HG03066 (cell line): ENCODE measurements at regions not wholly inside any gene's neighbourhood (a gene's known extent, or its start where the extent isn't known, plus 50 kb on each side); places are given as distances from the start of the nearest gene placed in this dataset.
"Not testable (repeated sequence)": the region's sequence is repeated elsewhere in the genome, so short reads cannot be mapped to it uniquely, and the experiment has no call there.

Experiments
- ATAC-seq: cut with Tn5 transposase; IDR thresholded peaks from one replicate; pipeline ENCODE4 v1.9.1; 2021; ENCODE audit warnings: low read depth; ENCODE audit not compliant: unreplicated experiment

GRCh38 chr2:236765478-236765877, 195.9 kb downstream of the ACKR3 start:
- ATAC-seq: no peak

GRCh38 chr2:236766850-236767249, 197.2 kb downstream of the ACKR3 start:
- no peak for ATAC-seq

- ATAC-seq: no peak
These were observed 198.3 kb downstream of the ACKR3 start for GRCh38 chr2:236767941-236768340.

- no peak for ATAC-seq
These were observed 198.9 kb downstream of the ACKR3 start for GRCh38 chr2:236768393-236769140.

GRCh38 chr2:236769981-236770671, 200.5 kb downstream of the ACKR3 start:
- ATAC-seq: no peak

- no peak for ATAC-seq
These were observed 202.7 kb downstream of the ACKR3 start for GRCh38 chr2:236772220-236772837.

GRCh38 chr2:236773206-236773605, 203.6 kb downstream of the ACKR3 start:
- no peak for ATAC-seq

GRCh38 chr2:236774171-236774570, 204.5 kb downstream of the ACKR3 start:
- ATAC-seq: no peak

GRCh38 chr2:236775511-236775910, 205.9 kb downstream of the ACKR3 start:
- no peak for ATAC-seq

- no peak for ATAC-seq
These were observed 206.6 kb downstream of the ACKR3 start for GRCh38 chr2:236776206-236776605.

GRCh38 chr2:236776695-236777251, 207.1 kb downstream of the ACKR3 start:
- no peak for ATAC-seq

- no peak for ATAC-seq
These were observed 207.8 kb downstream of the ACKR3 start for GRCh38 chr2:236777408-236777807.

- no peak for ATAC-seq
These were observed 212.6 kb downstream of the ACKR3 start for GRCh38 chr2:236781933-236782816.

GRCh38 chr2:236782938-236783337, 213.3 kb downstream of the ACKR3 start:
- no peak for ATAC-seq

- ATAC-seq: no peak
These were observed 213.9 kb downstream of the ACKR3 start for GRCh38 chr2:236783417-236784020.

- no peak for ATAC-seq
These were observed 216.0 kb downstream of the ACKR3 start for GRCh38 chr2:236785611-236786057.

- no peak for ATAC-seq
These were observed 217.1 kb downstream of the ACKR3 start for GRCh38 chr2:236786751-236787150.

- ATAC-seq: not testable (repeated sequence)
These were observed 217.8 kb downstream of the ACKR3 start for GRCh38 chr2:236787376-236787775.

GRCh38 chr2:236787885-236788284, 218.3 kb downstream of the ACKR3 start:
- ATAC-seq: no peak

- no peak for ATAC-seq
These were observed 221.3 kb downstream of the ACKR3 start for GRCh38 chr2:236790963-236791362.
